Nephron (organoid): ENCODE measurements at regions not wholly inside any gene's neighbourhood (a gene's known extent, or its start where the extent isn't known, plus 50 kb on each side); places are given as distances from the start of the nearest gene placed in this dataset.
"Not testable (repeated sequence)": the region's sequence is repeated elsewhere in the genome, so short reads cannot be mapped to it uniquely, and the experiment has no call there.

Experiments
- H3K27ac Mint-ChIP-seq, 3 experiments: 2 replicates each; pipeline ENCODE4 v1.8.0; 2020; ENCODE audit warnings: mixed read lengths in 3 of 3, mild to moderate bottlenecking in 2 of 3, moderate library complexity in 1 of 3
- H3K27me3 Mint-ChIP-seq: 2 replicates; pipeline ENCODE4 v1.8.0; 2021; ENCODE audit warnings: low read depth, mild to moderate bottlenecking, moderate library complexity, mixed read lengths
- H3K36me3 Mint-ChIP-seq: 2 replicates; pipeline ENCODE4 v1.8.0; 2020; ENCODE audit warnings: low read depth, mixed read lengths
- H3K4me1 Mint-ChIP-seq: 2 replicates; pipeline ENCODE4 v1.8.0; 2020; ENCODE audit warnings: mixed read lengths
- H3K4me3 Mint-ChIP-seq, 3 experiments: 2 replicates each; pipeline ENCODE4 v1.8.0; 2020; ENCODE audit warnings: mild to moderate bottlenecking in 3 of 3, mixed read lengths in 3 of 3, moderate library complexity in 2 of 3
- H3K9me3 Mint-ChIP-seq: 2 replicates; pipeline ENCODE4 v1.8.0; 2020; ENCODE audit warnings: mixed read lengths
- CTCF ChIP-seq, 3 experiments: fragments of 200-600 bp; sonication (generic); IDR thresholded peaks; one replicate each; pipeline ENCODE4 v1.5.0; 2021; ENCODE audit warnings: antibody characterized with exemption in 3 of 3; ENCODE audit not compliant: unreplicated experiment in 3 of 3

DNA sequence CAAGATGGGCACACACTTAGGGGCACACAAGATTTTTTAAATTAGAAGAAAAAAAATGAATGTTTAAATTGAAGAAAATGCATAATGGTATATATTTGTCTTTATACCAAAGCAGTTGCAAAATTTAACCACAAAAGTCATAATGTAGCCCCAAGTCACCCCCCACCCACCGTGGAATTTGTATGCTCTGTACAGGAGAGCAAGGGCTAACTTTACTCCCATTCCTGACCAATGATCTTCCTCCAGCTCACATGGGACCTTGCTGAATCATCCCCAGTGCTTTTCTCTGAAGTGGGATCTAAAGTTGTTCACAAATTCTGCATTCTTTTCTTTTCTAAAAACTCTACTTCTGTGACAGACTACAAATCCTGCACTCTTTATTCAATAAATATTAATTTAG lies 597.0 kb downstream of the UQCRFS1 start:
- peaks cover 4% of the 10 kb centered on the region for H3K27me3 Mint-ChIP-seq
- no peaks in the 10 kb centered on the region for H3K36me3 Mint-ChIP-seq
- H3K4me1 Mint-ChIP-seq = no peaks in the 10 kb centered on the region
- peaks cover 29% of the 10 kb centered on the region for H3K9me3 Mint-ChIP-seq
- no peak for TF ChIP-seq CTCF (IDR thresholded peaks at IDR 0.05; ENCODE audit: unreplicated experiment in 3 of 3)
- no peak overlapping the region for H3K4me3 Mint-ChIP-seq
- no peak overlapping the region for H3K27ac Mint-ChIP-seq

GRCh38 chr19:28615546-28615916 lies 597.4 kb downstream of the UQCRFS1 start:
- H3K9me3 Mint-ChIP-seq = peaks cover 29% of the 10 kb centered on the region
- H3K27ac Mint-ChIP-seq = no peak overlapping the region
- no peak for TF ChIP-seq CTCF (IDR thresholded peaks at IDR 0.05; ENCODE audit: unreplicated experiment in 3 of 3)
- peaks cover 4% of the 10 kb centered on the region for H3K27me3 Mint-ChIP-seq
- H3K4me1 Mint-ChIP-seq = no peaks in the 10 kb centered on the region
- no peaks in the 10 kb centered on the region for H3K36me3 Mint-ChIP-seq
- no peak overlapping the region for H3K4me3 Mint-ChIP-seq

DNA sequence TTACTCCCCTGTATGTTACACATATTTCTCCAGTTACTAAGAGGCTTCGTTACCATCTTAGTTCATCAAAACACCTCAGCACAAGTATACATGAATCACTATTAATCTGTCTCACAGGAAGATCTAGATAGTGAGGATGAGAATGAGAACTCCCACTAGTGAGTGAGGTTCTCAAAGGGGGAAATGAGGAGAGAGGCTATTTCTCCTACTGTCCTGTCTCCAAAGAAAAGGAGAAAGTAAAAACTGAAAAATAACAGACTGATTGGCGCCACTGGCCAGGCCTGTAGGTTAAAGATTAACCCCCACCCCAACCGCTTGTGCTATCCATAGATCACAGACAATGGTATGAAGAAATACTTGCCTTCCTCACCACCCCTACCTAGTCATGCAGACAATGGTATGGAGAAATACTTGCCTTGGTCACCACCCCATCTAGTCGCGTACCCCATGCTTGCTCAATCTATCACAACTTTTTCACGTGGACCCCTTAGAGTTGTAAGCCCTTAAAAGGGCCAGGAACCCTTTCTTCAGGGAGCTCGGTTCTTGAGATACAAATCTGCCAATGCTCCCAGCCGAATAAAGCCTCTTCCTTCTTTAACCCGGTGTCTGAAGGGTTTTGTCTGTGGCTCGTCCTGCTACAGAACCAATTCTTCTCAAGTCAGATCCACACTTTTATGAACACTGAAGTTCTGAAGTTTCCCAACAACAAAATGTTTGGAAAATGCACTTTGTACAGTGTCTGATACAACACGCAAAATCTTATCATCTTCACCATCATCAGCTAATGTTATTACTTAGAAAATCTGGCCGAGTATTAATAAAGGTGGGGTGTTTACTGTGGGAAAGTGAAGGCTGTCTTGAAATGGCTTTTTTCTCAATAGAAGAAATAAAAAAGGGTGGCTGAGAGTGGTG lies 598.1 kb downstream of the UQCRFS1 start:
- no peak overlapping the region for H3K4me3 Mint-ChIP-seq
- peaks cover 4% of the 10 kb centered on the region for H3K27me3 Mint-ChIP-seq
- no peak for TF ChIP-seq CTCF (IDR thresholded peaks at IDR 0.05; ENCODE audit: unreplicated experiment in 3 of 3)
- no peaks in the 10 kb centered on the region for H3K4me1 Mint-ChIP-seq
- no peak overlapping the region for H3K27ac Mint-ChIP-seq
- H3K9me3 Mint-ChIP-seq = peaks cover 29% of the 10 kb centered on the region
- no peaks in the 10 kb centered on the region for H3K36me3 Mint-ChIP-seq

GRCh38 chr19:28612275-28612769 lies 600.6 kb downstream of the UQCRFS1 start:
- Mint-ChIP-seq H3K9me3 (peaks cover 29% of the 10 kb centered on the region), H3K27ac (no peak overlapping the region), H3K4me1 (no peaks in the 10 kb centered on the region), H3K4me3 (no peak overlapping the region), H3K27me3 (no peaks in the 10 kb centered on the region), H3K36me3 (no peaks in the 10 kb centered on the region)
- TF ChIP-seq CTCF (IDR thresholded peaks at IDR 0.05; ENCODE audit: unreplicated experiment in 3 of 3) = no peak

DNA sequence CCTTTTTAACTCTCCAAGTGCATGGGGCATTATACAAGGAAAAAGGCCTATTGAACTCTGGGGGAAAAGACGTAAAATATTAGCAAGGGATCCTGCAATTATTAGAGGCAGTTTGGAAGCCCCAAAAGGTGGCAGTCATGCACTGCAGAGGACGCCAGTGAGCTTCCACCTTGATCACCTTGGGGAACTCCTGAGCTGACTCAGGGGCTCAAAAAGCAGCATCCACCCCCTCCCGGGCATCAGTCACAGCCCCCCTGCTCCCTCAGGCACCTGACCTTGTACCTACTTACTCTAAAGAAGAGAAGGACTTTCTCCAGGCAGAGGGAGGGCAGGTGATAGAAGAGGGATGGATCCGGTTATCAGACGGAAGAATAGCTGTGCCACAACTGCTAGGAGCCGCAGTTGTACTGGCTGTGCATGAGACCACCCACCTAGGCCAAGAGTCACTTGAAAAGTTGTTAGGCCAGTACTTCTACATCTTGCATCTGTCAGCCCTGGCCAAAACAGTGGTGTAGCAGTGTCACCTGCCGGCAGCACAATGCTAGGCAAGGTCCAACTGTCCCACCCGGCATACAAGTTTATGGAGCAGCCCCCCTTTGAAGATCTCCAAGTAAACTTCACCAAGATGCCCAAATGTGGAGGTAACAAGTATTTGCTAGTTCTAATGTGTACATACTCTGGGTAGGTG lies 601.6 kb downstream of the UQCRFS1 start:
- not testable (repeated sequence) for H3K27me3 Mint-ChIP-seq, H3K27ac Mint-ChIP-seq, H3K36me3 Mint-ChIP-seq, H3K4me3 Mint-ChIP-seq, H3K4me1 Mint-ChIP-seq
- peaks cover 34% of the 10 kb centered on the region for H3K9me3 Mint-ChIP-seq

DNA sequence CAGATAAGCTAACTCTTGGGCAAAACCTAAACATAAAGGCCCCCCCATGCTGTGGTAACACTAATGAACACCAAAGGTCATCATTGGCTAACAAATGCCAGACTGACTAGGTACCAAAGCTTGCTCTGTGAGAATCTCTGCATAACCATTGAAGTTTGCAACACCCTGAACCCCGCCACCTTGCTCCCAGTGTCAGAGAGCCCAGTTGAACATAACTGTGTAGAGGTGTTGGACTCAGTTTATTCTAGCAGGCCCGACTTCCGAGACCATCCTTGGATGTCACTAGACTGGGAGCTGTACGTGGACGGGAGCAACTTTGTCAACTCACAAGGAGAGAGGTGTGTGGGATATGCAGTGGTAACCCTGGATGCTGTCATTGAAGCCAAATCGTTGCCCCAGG lies 602.2 kb downstream of the UQCRFS1 start:
- Mint-ChIP-seq H3K27me3 (peaks cover 4% of the 10 kb centered on the region), H3K4me3 (no peak overlapping the region), H3K9me3 (peaks cover 38% of the 10 kb centered on the region), H3K4me1 (no peaks in the 10 kb centered on the region), H3K36me3 (peaks cover 6% of the 10 kb centered on the region), H3K27ac (no peak overlapping the region)
- TF ChIP-seq CTCF (IDR thresholded peaks at IDR 0.05; ENCODE audit: unreplicated experiment in 3 of 3) = no peak
